GM23248 (cell line): ENCODE measurements at regions not wholly inside any gene's neighbourhood (a gene's known extent, or its start where the extent isn't known, plus 50 kb on each side); places are given as distances from the start of the nearest gene placed in this dataset.

Experiments used
- DNase-seq: peaks from one replicate; pipeline ENCODE4 v3.0.0-alpha.2; 2015
- H2AFZ ChIP-seq: fragments of 200-600 bp; sonication (generic); 2 replicates; pipeline ENCODE4 v1.6.1; 2016; ENCODE audit warnings: antibody characterized with exemption
- H3F3A ChIP-seq: fragments of 200-600 bp; sonication (generic); 2 replicates; pipeline ENCODE4 v1.6.1; 2016; ENCODE audit warnings: mild to moderate bottlenecking, antibody characterized with exemption, mixed run types; ENCODE audit not compliant: insufficient read depth
- H3K27ac ChIP-seq: fragments of 200-600 bp; sonication (generic); 2 replicates; pipeline ENCODE4 v1.5.1; 2016; ENCODE audit warnings: mild to moderate bottlenecking
- H3K27me3 ChIP-seq: fragments of 200-600 bp; sonication (generic); replicated peaks from 2 replicates; pipeline ENCODE4 v1.6.1; 2016; ENCODE audit warnings: mild to moderate bottlenecking; ENCODE audit not compliant: insufficient read depth
- H3K36me3 ChIP-seq: fragments of 200-600 bp; sonication (generic); 2 replicates; pipeline ENCODE4 v1.6.1; 2016; ENCODE audit warnings: low read depth, mild to moderate bottlenecking
- H3K4me1 ChIP-seq: fragments of 200-600 bp; sonication (generic); 2 replicates; pipeline ENCODE4 v1.6.1; 2016; ENCODE audit warnings: mild to moderate bottlenecking; ENCODE audit not compliant: insufficient read depth
- H3K4me2 ChIP-seq: fragments of 200-600 bp; sonication (generic); one replicate; pipeline ENCODE4 v1.6.1; 2016; ENCODE audit warnings: mild to moderate bottlenecking; ENCODE audit not compliant: unreplicated experiment
- H3K4me3 ChIP-seq: fragments of 200-600 bp; sonication (generic); 2 replicates; pipeline ENCODE4 v1.5.1; 2016; ENCODE audit warnings: mild to moderate bottlenecking
- H3K79me2 ChIP-seq: fragments of 200-600 bp; sonication (generic); 2 replicates; pipeline ENCODE4 v1.6.1; 2016; ENCODE audit warnings: mild to moderate bottlenecking; ENCODE audit not compliant: insufficient read depth
- H3K9ac ChIP-seq: fragments of 200-600 bp; sonication (generic); 2 replicates; pipeline ENCODE4 v1.6.1; 2016; ENCODE audit warnings: mild to moderate bottlenecking
- H3K9me2 ChIP-seq: fragments of 200-600 bp; sonication (generic); 2 replicates; pipeline ENCODE4 v1.6.1; 2016; ENCODE audit warnings: mixed run types, mild to moderate bottlenecking, moderate library complexity; ENCODE audit not compliant: insufficient read depth
- H3K9me3 ChIP-seq: fragments of 200-600 bp; sonication (generic); one replicate; pipeline ENCODE4 v1.6.1; 2017; ENCODE audit warnings: low read depth
- H4K20me1 ChIP-seq: fragments of 200-600 bp; sonication (generic); 2 replicates; pipeline ENCODE4 v1.6.0; 2016; ENCODE audit not compliant: insufficient read depth
- EZH2 ChIP-seq: fragments of 200-600 bp; sonication (generic); IDR thresholded peaks from 2 replicates; pipeline ENCODE4 v1.6.1; 2018; ENCODE audit warnings: antibody characterized with exemption, mild to moderate bottlenecking; ENCODE audit not compliant: insufficient read depth, poor library complexity, severe bottlenecking
- EZH2phosphoT487 ChIP-seq: fragments of 200-600 bp; sonication (generic); IDR thresholded peaks from 2 replicates; pipeline ENCODE4 v1.6.1; 2018; ENCODE audit warnings: antibody characterized with exemption, moderate library complexity, mild to moderate bottlenecking, low read depth; ENCODE audit not compliant: insufficient read depth
- WGBS, 2 experiments: methylation state at CpG; one replicate each; pipeline ENCODE4 v1.1.6; 2015 to 2017; ENCODE audit warnings: low lambda C conversion rate in 2 of 2, low coverage in 1 of 2; ENCODE audit errors: missing lambda C conversion rate in 2 of 2; 5-methylcytosine and 5-hydroxymethylcytosine counted together
- in situ Hi-C: fragments of 300-500 bp; cut with MboI; formaldehyde crosslinking; loops from 2 replicates; pipeline ENCODE4 v1.15.0; 2020

DNA sequence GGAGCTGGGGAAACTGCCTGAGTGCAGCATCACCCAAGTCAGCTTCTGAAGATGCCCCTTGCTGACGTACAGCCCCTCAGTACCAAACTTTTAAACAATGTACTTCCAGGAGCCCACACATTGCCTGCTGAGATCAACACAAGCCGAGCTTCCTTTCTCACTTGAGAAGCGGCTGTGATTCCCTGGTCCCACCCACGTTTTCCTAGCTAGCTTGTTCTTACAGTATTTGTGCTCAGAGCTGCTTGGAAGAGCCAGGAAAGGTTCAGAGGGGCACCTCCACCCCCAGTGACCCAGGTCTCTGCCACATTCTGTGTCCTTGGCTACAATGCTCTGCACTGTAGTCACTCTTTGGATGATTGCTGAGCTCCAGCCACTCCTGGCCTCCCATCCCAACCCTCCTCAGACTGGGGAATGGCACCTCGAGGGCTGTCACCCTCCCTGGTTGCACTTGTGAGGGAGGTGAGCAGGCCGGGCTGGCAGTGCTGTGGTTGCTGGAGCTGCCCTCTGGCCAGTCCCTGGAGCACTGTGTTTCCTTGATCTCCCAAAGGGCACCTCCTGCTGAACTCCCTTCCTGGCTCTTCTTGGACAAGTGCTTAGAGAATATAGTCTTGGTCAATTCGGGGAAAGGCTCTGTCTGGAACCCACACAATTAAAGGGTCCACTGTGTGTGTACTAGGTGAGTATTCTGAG, 355.1 kb downstream of the AJAP1 start:
- Histone ChIP-seq H3F3A (no peaks in the 10 kb centered on the region), H3K4me3 (no peak overlapping the region), H3K27ac (no peak overlapping the region), H3K4me2 (no peak overlapping the region), H3K9me3 (no peaks in the 10 kb centered on the region), H3K9ac (no peak overlapping the region), H3K9me2 (no peaks in the 10 kb centered on the region), H3K4me1 (no peaks in the 10 kb centered on the region), H3K27me3 (no peaks in the 10 kb centered on the region), H3K36me3 (no peaks in the 10 kb centered on the region), H2AFZ (no peak overlapping the region), H3K79me2 (no peaks in the 10 kb centered on the region), H4K20me1 (no peaks in the 10 kb centered on the region)
- in situ Hi-C loops = no loop called here
- DNase-seq = no peak
- no peak for TF ChIP-seq EZH2phosphoT487
- TF ChIP-seq EZH2 = no peak
- 7 to 9% methylated on average over 7 of the region's 7 CpGs for WGBS, 2 experiments

DNA sequence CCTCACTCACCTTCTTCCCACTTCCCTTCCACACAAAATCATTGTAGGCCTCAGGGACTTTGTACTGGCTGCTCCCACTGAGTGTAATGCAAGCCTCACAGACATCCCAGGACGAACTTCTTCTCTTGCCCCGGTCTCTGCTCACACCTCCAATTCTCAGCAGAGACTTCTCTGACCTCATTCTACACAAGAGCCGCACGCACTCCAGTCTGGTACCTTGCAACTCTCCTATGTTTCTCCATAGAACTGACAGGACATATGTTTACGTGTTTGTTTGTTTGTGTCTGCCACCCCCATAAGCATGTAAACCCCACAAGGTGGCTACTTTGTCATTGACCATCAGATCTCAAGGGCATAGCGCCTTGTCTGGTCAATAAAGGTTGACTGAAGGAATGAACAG, 350.8 kb downstream of the AJAP1 start:
- Histone ChIP-seq H3K9me3 (no peaks in the 10 kb centered on the region), H3K27me3 (no peaks in the 10 kb centered on the region), H3K4me2 (no peak overlapping the region), H2AFZ (no peak overlapping the region), H3K4me1 (no peaks in the 10 kb centered on the region), H3K79me2 (no peaks in the 10 kb centered on the region), H3K4me3 (no peak overlapping the region), H3F3A (no peaks in the 10 kb centered on the region), H3K27ac (no peak overlapping the region), H3K9me2 (no peaks in the 10 kb centered on the region), H3K36me3 (no peaks in the 10 kb centered on the region), H4K20me1 (no peaks in the 10 kb centered on the region), H3K9ac (no peak overlapping the region)
- DNase-seq = no peak
- in situ Hi-C loops = no loop called here
- WGBS, 2 experiments = 21 to 31% methylated on average over 6 of the region's 6 CpGs
- TF ChIP-seq EZH2 = no peak
- TF ChIP-seq EZH2phosphoT487 = no peak

DNA sequence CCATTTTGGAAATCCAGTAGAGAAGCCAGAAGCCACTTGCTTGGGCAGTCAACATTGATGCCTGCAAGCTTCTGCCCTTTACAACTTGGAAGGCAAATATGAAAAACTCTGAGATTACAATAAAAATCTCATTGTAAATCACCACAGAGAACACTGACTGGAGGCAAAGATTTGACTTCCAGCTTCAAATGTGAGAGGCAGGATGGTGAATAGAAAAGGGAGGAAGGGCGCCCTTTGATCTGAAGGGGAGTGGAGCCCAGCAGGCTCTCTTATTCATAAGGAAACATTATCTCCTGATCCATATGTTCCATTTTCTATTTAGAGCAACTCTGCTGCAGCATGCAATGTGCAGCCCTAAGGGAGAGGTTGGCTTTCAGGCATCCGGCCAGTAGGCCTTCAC, 348.3 kb downstream of the AJAP1 start:
- WGBS, 2 experiments = 15% methylated on average over 2 of the region's 2 CpGs
- no peak overlapping the region for H3K4me2 ChIP-seq
- no peak overlapping the region for H3K4me3 ChIP-seq
- no peak overlapping the region for H2AFZ ChIP-seq
- no peaks in the 10 kb centered on the region for H3K79me2 ChIP-seq
- H3K9ac ChIP-seq = no peak overlapping the region
- no peaks in the 10 kb centered on the region for H3F3A ChIP-seq
- H3K9me3 ChIP-seq = no peaks in the 10 kb centered on the region
- H3K27me3 ChIP-seq = no peaks in the 10 kb centered on the region
- no peaks in the 10 kb centered on the region for H3K36me3 ChIP-seq
- in situ Hi-C loops = no loop called here
- TF ChIP-seq EZH2phosphoT487 (no peak), EZH2 (no peak)
- no peaks in the 10 kb centered on the region for H3K4me1 ChIP-seq
- H4K20me1 ChIP-seq = no peaks in the 10 kb centered on the region
- no peak for DNase-seq
- H3K27ac ChIP-seq = no peak overlapping the region
- H3K9me2 ChIP-seq = no peaks in the 10 kb centered on the region

DNA sequence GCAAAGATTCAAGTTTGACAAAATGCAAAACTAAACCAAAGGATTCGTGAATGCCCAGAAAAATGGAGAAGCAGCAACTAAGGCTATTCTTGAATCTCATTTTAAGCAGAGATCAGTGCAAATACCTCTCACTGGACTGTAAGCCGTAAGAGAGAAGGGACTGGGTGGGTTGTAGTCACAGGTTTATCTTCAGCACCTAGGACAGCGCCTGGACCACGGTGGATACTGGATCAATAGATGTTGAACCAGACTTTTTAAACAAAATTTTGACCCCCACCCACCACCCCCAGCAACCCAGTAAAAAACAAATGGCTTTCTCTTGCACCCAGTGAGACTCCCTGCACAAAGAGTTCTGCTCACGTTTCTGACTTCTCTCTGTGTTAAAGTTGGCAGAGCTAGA, 347.1 kb downstream of the AJAP1 start:
- Histone ChIP-seq H3K4me2 (no peak overlapping the region), H3K79me2 (no peaks in the 10 kb centered on the region), H2AFZ (no peak overlapping the region), H3K4me1 (no peaks in the 10 kb centered on the region), H3K27me3 (no peaks in the 10 kb centered on the region), H3K4me3 (no peak overlapping the region), H3K36me3 (no peaks in the 10 kb centered on the region), H3K27ac (no peak overlapping the region), H3K9me2 (no peaks in the 10 kb centered on the region), H3K9ac (no peak overlapping the region), H3K9me3 (no peaks in the 10 kb centered on the region), H4K20me1 (no peaks in the 10 kb centered on the region), H3F3A (no peaks in the 10 kb centered on the region)
- TF ChIP-seq EZH2 (no peak), EZH2phosphoT487 (no peak)
- in situ Hi-C loops = no loop called here
- 2 to 4% methylated on average over 5 of the region's 5 CpGs for WGBS, 2 experiments
- no peak for DNase-seq

DNA sequence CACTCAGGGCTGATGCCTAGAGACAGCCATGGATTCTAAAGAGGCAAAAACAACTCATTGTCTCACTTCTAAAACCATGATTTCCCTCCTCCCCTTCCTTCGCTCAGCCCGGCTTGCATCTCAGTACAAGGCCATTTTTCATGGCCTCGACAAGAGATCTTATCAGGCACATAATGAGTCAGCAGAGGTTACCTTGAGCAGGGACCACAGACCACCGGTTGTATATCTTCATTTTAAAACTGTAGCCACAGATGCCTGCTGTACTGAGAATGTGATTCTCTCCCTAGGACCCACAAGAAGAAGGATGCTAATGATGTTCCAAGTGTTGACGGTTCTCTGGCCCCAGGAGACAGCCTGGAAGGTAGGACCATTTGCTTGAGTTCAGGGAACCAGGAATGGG, 331.9 kb downstream of the AJAP1 start:
- TF ChIP-seq EZH2 (no peak), EZH2phosphoT487 (no peak)
- no peak overlapping the region for H3K27ac ChIP-seq
- no peak overlapping the region for H2AFZ ChIP-seq
- no peaks in the 10 kb centered on the region for H3K9me2 ChIP-seq
- no peaks in the 10 kb centered on the region for H3K27me3 ChIP-seq
- in situ Hi-C loops = no loop called here
- H3K36me3 ChIP-seq = no peaks in the 10 kb centered on the region
- H3K4me1 ChIP-seq = no peaks in the 10 kb centered on the region
- WGBS, 2 experiments = 16 to 22% methylated on average over 5 of the region's 5 CpGs
- no peak overlapping the region for H3K4me2 ChIP-seq
- H3K9me3 ChIP-seq = no peaks in the 10 kb centered on the region
- H3K79me2 ChIP-seq = no peaks in the 10 kb centered on the region
- H3K4me3 ChIP-seq = no peak overlapping the region
- no peak overlapping the region for H3K9ac ChIP-seq
- no peaks in the 10 kb centered on the region for H4K20me1 ChIP-seq
- H3F3A ChIP-seq = no peaks in the 10 kb centered on the region
- DNase-seq = no peak
